Central memory CD4-positive, alpha-beta T cell (primary cell): ENCODE measurements at regions not wholly inside any gene's neighbourhood (a gene's known extent, or its start where the extent isn't known, plus 50 kb on each side); places are given as distances from the start of the nearest gene placed in this dataset.

Experiments used
- DNase-seq: peaks from one replicate; pipeline ENCODE4 v3.0.0; 2022

DNA sequence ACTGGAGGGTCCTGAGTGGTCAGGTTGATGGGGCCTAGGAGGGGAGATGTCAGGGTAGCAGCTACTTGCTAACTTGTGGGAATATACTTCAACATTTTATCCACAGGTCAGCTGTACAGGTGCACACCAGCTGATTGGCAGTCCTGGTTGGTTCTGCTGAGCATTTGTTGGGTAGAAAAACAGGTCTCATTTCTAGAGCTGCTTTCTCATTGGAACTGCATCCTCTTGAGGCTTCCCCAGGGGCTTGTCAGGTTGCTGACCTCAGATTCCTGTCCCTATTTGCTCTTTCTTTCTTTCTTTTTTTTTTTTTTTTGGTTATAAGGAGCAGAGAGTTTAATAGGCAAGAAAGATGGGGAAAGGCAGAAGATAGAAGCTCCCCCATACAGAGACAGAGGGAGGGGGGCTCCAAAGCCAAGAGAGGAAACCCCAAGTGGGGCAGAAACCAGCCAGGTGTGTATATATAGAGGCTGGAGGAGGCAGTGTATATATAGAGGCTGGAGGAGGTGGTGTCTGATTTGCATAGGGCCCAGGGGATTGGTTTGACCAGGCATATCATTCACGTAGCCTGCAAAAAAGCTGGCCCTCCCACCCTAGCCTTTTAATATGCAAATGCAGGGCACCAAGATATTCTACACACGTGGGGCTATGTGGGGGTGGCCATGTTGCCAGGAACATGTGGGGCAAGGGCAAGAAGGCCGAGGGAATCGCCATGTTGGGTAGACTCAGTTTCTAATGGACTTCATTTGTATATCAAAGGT lies 57.3 kb upstream of the STUM start:
- DNase-seq: no peak

GRCh38 chr1:226492426-226493137 lies 56.0 kb upstream of the STUM start:
- DNase-seq: no peak

DNA sequence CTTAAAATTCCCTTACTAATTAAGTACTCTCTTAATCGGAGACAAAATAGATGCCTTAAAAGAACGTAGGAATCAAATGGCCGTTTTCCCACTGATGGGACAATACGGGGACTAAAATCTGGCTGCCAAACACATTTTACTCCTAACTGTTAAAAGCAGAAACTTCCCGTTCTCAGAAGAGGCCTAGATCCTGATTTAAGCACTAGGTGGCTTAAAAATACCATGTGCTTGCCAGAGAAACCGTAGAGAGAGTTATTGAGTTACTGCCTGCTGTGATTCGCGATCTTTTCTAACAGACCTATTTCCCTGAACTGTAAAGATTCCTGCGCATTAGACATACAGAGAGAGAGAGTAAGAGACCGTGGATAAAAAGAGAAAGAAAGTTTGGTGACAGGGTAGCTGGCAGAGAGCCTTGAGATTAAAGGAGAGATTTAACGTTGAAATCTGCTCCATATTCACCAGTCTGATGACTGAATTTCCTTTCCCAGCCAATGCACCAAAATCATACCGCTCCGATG lies 54.4 kb upstream of the STUM start:
- DNase-seq: no peak

DNA sequence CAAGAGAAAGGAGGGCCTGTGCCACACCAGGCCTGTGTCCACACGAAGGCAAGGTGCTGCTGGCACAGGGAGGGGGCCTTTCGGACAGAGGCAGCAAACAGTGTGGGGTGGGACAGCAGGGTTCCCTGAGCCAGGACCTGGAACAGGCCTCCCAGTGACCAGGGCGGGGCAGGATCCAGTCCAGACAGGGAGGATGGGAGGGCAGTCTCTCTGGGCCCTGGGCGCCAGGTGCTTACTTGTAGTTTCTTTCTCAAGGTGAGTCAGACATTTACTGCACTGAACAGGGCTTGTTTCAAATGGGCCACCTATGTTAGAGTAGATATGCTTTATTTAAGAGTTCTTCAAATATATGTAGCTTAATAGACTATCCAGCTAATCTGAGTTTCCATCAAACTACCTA lies 52.8 kb upstream of the STUM start:
- DNase-seq: no peak

DNA sequence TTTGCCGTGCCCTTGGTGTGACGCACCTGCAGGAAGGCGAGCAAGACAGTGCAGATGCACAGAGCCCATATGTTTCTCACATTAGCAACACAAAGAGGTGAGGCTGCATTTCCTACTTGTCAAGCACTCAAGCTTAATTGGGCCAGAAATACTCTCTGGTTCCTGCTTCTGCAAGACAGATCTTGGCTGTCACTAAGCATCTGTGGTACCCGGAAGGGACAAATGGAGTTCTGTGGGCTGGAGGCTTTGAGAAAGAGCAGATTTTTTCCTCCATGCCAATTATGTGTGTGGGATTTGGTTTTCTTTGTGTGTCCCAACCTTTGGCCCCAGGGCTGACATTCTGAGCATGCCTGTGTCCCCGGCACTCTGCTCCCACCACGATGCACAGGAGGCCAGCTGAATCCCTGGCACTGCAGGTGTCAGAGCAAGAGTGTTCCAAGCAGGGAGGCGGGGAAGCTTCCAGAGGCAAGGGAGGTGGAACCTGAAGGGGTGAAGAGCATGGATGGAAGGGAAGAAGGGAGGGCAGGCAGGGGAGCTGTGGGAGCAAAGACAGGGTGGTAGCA lies 52.0 kb upstream of the STUM start:
- DNase-seq: no peak

DNA sequence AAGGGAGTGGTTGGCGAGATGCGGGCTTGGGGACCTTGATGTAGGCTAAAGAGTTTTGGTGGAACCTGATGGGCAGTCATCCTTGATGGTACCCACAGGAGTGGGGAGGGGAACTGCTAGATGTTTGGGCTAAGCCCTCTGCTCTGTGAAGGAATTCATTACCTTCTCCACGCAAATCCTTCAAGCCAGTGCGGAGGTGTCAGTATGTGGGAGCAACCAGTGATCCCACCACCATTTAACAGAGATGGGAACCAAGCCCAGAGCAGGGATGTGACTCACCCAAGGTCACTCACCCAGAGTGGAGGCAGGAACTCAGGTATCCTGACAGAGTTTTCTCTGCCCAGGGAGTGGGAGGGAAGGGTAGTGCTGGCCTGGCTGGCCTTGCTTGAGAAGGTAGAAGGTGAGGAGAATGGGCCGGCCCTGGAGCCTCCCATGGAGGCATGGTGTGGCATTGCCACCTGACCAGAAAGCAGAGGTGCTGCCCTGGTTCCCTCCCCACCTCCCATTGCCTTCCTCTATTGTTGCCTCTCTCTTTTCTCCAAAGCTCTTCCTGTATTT lies 51.2 kb upstream of the STUM start:
- DNase-seq: no peak

GRCh38 chr1:226497991-226498639 lies 50.4 kb upstream of the STUM start:
- DNase-seq: no peak

GRCh38 chr1:226498640-226499008 lies 49.9 kb upstream of the STUM start:
- DNase-seq: no peak
